ENCODE measurements at regions not wholly inside any gene's neighbourhood (a gene's known extent, or its start where the extent isn't known, plus 50 kb on each side); places are given as distances from the start of the nearest gene placed in this dataset.
"Not testable (repeated sequence)": the region's sequence is repeated elsewhere in the genome, so short reads cannot be mapped to it uniquely, and the experiment has no call there.

- TF ChIP-seq CTCF (IDR thresholded peaks at IDR 0.05; ENCODE audit: insufficient read depth, low read depth, low read length), result no peak
- DNase-seq (ENCODE audit: low read depth), result no peak
- Histone ChIP-seq H3K4me3 (ENCODE audit: low read depth, low read length) (no peak overlapping the region), H3K36me3 (ENCODE audit: control insufficient read depth, insufficient read depth, low read length) (no peaks in the 10 kb centered on the region), H3K27me3 (ENCODE audit: control insufficient read depth, insufficient read depth, low read length) (no peaks in the 10 kb centered on the region; the same call in 1 of the 2 replicates)
- CTCF ChIA-PET, result interaction anchor here (1.7 kb wide), 1 partner anchor 21 kb away, joined by 4 read pairs; no protein-coding TSS in a partner anchor
- POLR2A ChIA-PET, result no interaction called here
Observed at GRCh38 chr6:113248532-113248931, 608.6 kb upstream of the MARCKS start.

GRCh38 chr6:113254194-113254593 lies 603.0 kb upstream of the MARCKS start:
- H3K36me3 ChIP-seq (ENCODE audit: control insufficient read depth, insufficient read depth, low read length); CTCF ChIA-PET; DNase-seq (ENCODE audit: low read depth); H3K4me3 ChIP-seq (ENCODE audit: low read depth, low read length); H3K27me3 ChIP-seq (ENCODE audit: control insufficient read depth, insufficient read depth, low read length); POLR2A ChIA-PET: not testable (repeated sequence)

- H3K27me3 ChIP-seq (ENCODE audit: control insufficient read depth, insufficient read depth, low read length), result no peaks in the 10 kb centered on the region
- ChIA-PET CTCF (no interaction called here), POLR2A (no interaction called here)
- TF ChIP-seq CTCF (IDR thresholded peaks at IDR 0.05; ENCODE audit: insufficient read depth, low read depth, low read length), result no peak
- H3K4me3 ChIP-seq (ENCODE audit: low read depth, low read length), result no peak overlapping the region
- DNase-seq (ENCODE audit: low read depth), result no peak
- no peaks in the 10 kb centered on the region for H3K36me3 ChIP-seq (ENCODE audit: control insufficient read depth, insufficient read depth, low read length)
Observed at GRCh38 chr6:113258771-113259170, 598.4 kb upstream of the MARCKS start.

DNA sequence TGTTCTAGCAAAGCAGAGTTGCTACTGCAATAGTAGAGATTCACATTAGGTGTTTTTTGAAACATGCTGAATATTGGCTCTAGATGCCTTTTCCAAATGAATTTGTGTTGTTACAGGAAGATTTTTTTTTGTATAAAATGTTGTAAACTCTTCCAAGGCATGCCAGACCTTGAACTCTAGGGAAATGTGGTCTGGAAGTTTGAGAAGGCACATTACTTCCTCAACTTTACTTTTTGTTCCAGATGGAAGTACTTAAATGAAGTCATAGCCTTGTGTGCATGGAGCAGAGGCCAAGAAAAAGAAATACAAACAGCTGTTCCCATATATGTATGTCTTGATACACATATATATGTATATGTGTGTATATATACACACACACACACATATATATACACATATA lies 585.7 kb upstream of the MARCKS start:
- H3K36me3 ChIP-seq (ENCODE audit: control insufficient read depth, insufficient read depth, low read length), result no peaks in the 10 kb centered on the region
- ChIA-PET POLR2A (no interaction called here), CTCF (no interaction called here)
- no peaks in the 10 kb centered on the region for H3K27me3 ChIP-seq (ENCODE audit: control insufficient read depth, insufficient read depth, low read length)
- no peak for TF ChIP-seq CTCF (IDR thresholded peaks at IDR 0.05; ENCODE audit: insufficient read depth, low read depth, low read length)
- no peak for DNase-seq (ENCODE audit: low read depth)
- H3K4me3 ChIP-seq (ENCODE audit: low read depth, low read length), result no peak overlapping the region

- no peak for DNase-seq (ENCODE audit: low read depth)
- Histone ChIP-seq H3K27me3 (ENCODE audit: control insufficient read depth, insufficient read depth, low read length) (no peaks in the 10 kb centered on the region), H3K36me3 (ENCODE audit: control insufficient read depth, insufficient read depth, low read length) (no peaks in the 10 kb centered on the region), H3K4me3 (ENCODE audit: low read depth, low read length) (no peak overlapping the region)
- ChIA-PET POLR2A (no interaction called here), CTCF (no interaction called here)
- no peak for TF ChIP-seq CTCF (IDR thresholded peaks at IDR 0.05; ENCODE audit: insufficient read depth, low read depth, low read length)
Observed at GRCh38 chr6:113276601-113277000, 580.5 kb upstream of the MARCKS start.

GRCh38 chr6:113277111-113277510 lies 580.0 kb upstream of the MARCKS start:
- Histone ChIP-seq H3K36me3 (ENCODE audit: control insufficient read depth, insufficient read depth, low read length) (no peaks in the 10 kb centered on the region), H3K4me3 (ENCODE audit: low read depth, low read length) (no peak overlapping the region), H3K27me3 (ENCODE audit: control insufficient read depth, insufficient read depth, low read length) (no peaks in the 10 kb centered on the region)
- no peak for DNase-seq (ENCODE audit: low read depth)
- CTCF ChIA-PET, result no interaction called here
- TF ChIP-seq CTCF (IDR thresholded peaks at IDR 0.05; ENCODE audit: insufficient read depth, low read depth, low read length), result no peak
- POLR2A ChIA-PET, result no interaction called here

Measured in BJ (cell line).